ENCODE measurements at regions not wholly inside any gene's neighbourhood (a gene's known extent, or its start where the extent isn't known, plus 50 kb on each side); places are given as distances from the start of the nearest gene placed in this dataset.

DNA sequence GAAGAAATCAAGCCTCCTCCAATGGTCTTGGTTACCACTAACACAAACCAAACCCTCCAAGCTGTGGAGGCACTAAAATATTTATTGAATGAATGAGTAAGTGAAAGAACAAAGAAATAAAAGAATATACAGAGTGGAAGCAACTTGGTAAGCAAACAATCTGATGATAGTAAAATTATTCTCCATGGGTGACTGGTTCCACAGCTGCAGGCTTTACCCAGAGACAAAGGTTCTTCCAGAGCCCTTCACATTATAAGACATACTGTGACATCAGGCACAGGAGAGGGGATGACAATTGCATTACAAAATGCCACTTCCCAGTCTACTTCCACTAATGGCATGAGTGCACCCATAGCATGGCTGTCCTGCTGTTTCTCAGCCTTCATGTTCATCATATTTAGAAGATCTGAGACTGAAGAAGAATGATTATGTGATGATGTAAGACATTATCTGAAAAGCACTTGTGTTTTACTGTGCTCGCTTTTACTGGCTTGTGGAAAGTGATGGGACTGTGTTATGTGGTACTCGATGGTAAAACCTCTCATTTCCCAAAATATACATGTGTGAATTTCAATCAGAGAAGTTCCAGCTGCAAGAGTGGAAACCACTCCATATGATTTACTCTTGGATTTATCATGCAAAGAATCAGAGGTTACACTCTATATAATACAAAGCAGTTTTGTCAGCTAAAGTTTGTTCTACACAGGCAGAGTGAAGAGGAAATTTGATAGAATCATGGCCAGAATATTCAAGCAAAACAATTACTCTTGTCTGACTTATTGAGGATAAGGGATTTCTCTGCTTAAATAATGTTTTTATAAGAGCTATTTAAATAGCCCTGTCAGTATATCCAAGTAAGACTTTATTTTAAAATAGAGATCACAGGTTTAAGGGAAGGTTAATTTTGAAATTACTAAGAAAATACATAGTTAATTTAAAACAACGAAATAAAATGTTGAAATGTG, 220.2 kb upstream of the NBEA start:
- BruUV-seq (replicated peaks), result no TSS peak
- RAD21 ChIA-PET (ENCODE audit: low non-redundant PET in 1 of 2, low total read pairs in 2 of 2, uncharacterized antibody in 2 of 2, unreplicated experiment in 2 of 2), result no interaction called here

More for the DNA sequence above, 220.2 kb upstream of the NBEA start:
- Histone ChIP-seq H4K20me1 (ENCODE audit: insufficient read depth) (no peaks in the 10 kb centered on the region), H2AFZ (ENCODE audit: low read depth, low read length, poor library complexity, severe bottlenecking) (no peak overlapping the region), H3K36me3 (ENCODE audit: control insufficient read depth in 1 of 2, insufficient read depth in 2 of 2, low read length in 2 of 2) (no peaks in the 10 kb centered on the region), H3K9ac (ENCODE audit: low read length) (no peak overlapping the region), H3K27ac (ENCODE audit: low read depth, low read length) (no peak overlapping the region), H3K4me1 (ENCODE audit: control insufficient read depth in 1 of 2, insufficient read depth in 2 of 2, low read length in 2 of 2) (no peaks in the 10 kb centered on the region), H3K27me3 (ENCODE audit: insufficient read depth, low read length) (no peaks in the 10 kb centered on the region), H3K9me3 (ENCODE audit: control insufficient read depth in 1 of 2, insufficient read depth in 1 of 2, low read depth in 1 of 2, low read length in 2 of 2) (no peaks in the 10 kb centered on the region), H3K9me2 (ENCODE audit: insufficient read depth) (no peaks in the 10 kb centered on the region), H3K4me2 (ENCODE audit: low read length) (no peak overlapping the region), H3K4me3 (replicated peaks in 1 of 2; ENCODE audit: low read depth in 1 of 2, low read length in 2 of 2) (no peak overlapping the region), H3K79me2 (ENCODE audit: insufficient read depth, low read length) (no peaks in the 10 kb centered on the region)
- no peak for ATAC-seq
- intact Hi-C loops (cut with micrococcal nuclease), result no loop called here
- DNase-seq (ENCODE audit: low read depth, low spot score), result no peak
- no peak for TF ChIP-seq CEBPB (IDR thresholded peaks at IDR 0.05; ENCODE audit: low read depth)
- no peak for TF ChIP-seq SIN3A (IDR thresholded peaks at IDR 0.05; ENCODE audit: low read depth)
- TF ChIP-seq, protein P1, sequence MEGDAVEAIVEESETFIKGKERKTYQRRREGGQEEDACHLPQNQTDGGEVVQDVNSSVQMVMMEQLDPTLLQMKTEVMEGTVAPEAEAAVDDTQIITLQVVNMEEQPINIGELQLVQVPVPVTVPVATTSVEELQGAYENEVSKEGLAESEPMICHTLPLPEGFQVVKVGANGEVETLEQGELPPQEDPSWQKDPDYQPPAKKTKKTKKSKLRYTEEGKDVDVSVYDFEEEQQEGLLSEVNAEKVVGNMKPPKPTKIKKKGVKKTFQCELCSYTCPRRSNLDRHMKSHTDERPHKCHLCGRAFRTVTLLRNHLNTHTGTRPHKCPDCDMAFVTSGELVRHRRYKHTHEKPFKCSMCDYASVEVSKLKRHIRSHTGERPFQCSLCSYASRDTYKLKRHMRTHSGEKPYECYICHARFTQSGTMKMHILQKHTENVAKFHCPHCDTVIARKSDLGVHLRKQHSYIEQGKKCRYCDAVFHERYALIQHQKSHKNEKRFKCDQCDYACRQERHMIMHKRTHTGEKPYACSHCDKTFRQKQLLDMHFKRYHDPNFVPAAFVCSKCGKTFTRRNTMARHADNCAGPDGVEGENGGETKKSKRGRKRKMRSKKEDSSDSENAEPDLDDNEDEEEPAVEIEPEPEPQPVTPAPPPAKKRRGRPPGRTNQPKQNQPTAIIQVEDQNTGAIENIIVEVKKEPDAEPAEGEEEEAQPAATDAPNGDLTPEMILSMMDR (IDR thresholded peaks at IDR 0.05 in 2 of 3, conservative IDR thresholded peaks at IDR 0.05 in 1 of 3; ENCODE audit: borderline replicate concordance in 1 of 3, insufficient read depth in 1 of 3, low read depth in 2 of 3, low read length in 2 of 3), result no peak
- no peak for TF ChIP-seq ZNF274 (IDR thresholded peaks at IDR 0.05; ENCODE audit: low read depth, low read length)
- TF ChIP-seq, protein P2, sequence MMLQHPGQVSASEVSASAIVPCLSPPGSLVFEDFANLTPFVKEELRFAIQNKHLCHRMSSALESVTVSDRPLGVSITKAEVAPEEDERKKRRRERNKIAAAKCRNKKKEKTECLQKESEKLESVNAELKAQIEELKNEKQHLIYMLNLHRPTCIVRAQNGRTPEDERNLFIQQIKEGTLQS (IDR thresholded peaks at IDR 0.05), result no peak
- TF ChIP-seq ELF1 (IDR thresholded peaks at IDR 0.05; ENCODE audit: borderline replicate concordance, low read depth), result no peak
- TF ChIP-seq JUND (IDR thresholded peaks at IDR 0.05), result no peak
- no peak for TF ChIP-seq ZFX (IDR thresholded peaks at IDR 0.05)
- TF ChIP-seq TCF7L2 (IDR thresholded peaks at IDR 0.05; ENCODE audit: borderline replicate concordance, extremely low read depth, insufficient read depth, insufficient read length), result no peak
- no peak for TF ChIP-seq YY1 (IDR thresholded peaks at IDR 0.05; ENCODE audit: extremely low read depth, insufficient replicate concordance, low read depth, low read length)
- TF ChIP-seq EZH2 (IDR thresholded peaks at IDR 0.05), result no peak
- TF ChIP-seq EZH2phosphoT487 (IDR thresholded peaks at IDR 0.05; ENCODE audit: borderline replicate concordance), result no peak
- TF ChIP-seq, protein P3, sequence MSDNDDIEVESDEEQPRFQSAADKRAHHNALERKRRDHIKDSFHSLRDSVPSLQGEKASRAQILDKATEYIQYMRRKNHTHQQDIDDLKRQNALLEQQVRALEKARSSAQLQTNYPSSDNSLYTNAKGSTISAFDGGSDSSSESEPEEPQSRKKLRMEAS (IDR thresholded peaks at IDR 0.05), result no peak
- TF ChIP-seq, protein P4, sequence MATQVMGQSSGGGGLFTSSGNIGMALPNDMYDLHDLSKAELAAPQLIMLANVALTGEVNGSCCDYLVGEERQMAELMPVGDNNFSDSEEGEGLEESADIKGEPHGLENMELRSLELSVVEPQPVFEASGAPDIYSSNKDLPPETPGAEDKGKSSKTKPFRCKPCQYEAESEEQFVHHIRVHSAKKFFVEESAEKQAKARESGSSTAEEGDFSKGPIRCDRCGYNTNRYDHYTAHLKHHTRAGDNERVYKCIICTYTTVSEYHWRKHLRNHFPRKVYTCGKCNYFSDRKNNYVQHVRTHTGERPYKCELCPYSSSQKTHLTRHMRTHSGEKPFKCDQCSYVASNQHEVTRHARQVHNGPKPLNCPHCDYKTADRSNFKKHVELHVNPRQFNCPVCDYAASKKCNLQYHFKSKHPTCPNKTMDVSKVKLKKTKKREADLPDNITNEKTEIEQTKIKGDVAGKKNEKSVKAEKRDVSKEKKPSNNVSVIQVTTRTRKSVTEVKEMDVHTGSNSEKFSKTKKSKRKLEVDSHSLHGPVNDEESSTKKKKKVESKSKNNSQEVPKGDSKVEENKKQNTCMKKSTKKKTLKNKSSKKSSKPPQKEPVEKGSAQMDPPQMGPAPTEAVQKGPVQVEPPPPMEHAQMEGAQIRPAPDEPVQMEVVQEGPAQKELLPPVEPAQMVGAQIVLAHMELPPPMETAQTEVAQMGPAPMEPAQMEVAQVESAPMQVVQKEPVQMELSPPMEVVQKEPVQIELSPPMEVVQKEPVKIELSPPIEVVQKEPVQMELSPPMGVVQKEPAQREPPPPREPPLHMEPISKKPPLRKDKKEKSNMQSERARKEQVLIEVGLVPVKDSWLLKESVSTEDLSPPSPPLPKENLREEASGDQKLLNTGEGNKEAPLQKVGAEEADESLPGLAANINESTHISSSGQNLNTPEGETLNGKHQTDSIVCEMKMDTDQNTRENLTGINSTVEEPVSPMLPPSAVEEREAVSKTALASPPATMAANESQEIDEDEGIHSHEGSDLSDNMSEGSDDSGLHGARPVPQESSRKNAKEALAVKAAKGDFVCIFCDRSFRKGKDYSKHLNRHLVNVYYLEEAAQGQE (IDR thresholded peaks at IDR 0.05; ENCODE audit: low read depth), result no peak
- TF ChIP-seq SRF (IDR thresholded peaks at IDR 0.05; ENCODE audit: low read depth), result no peak
- TF ChIP-seq FOSL1 (IDR thresholded peaks at IDR 0.05; ENCODE audit: low read depth), result no peak
- no peak for TF ChIP-seq SP1 (IDR thresholded peaks at IDR 0.05; ENCODE audit: low read depth)
- TF ChIP-seq EGR1 (IDR thresholded peaks at IDR 0.05; ENCODE audit: low read depth), result no peak
- CTCF ChIA-PET, result no interaction called here
- POLR2A ChIA-PET, result no interaction called here
